Sciatic nerve (tissue), 2 donors: ENCODE measurements at regions not wholly inside any gene's neighbourhood (a gene's known extent, or its start where the extent isn't known, plus 50 kb on each side); places are given as distances from the start of the nearest gene placed in this dataset.
"Not testable (repeated sequence)": the region's sequence is repeated elsewhere in the genome, so short reads cannot be mapped to it uniquely, and the experiment has no call there.

ENCODE experiments used
- ATAC-seq: fragments of 200-7000 bp; cut with Tn5 transposase; one replicate; pipeline ENCODE4 v1.9.1; 2020; ENCODE audit warnings: mild to moderate bottlenecking, moderate library complexity
- DNase-seq: peaks from one replicate; pipeline ENCODE4 v3.0.0-alpha.2; 2020; ENCODE audit warnings: low spot score
- intact Hi-C: fragments of 100-400 bp; cut with DNase I; formaldehyde crosslinking; loops from one replicate; pipeline ENCODE4 v1.14.2; 2022
- donor health status: DM: no; HTN: no; CAD: no.
- donor health status: DM: no; HTN: no; CAD: no.

DNA sequence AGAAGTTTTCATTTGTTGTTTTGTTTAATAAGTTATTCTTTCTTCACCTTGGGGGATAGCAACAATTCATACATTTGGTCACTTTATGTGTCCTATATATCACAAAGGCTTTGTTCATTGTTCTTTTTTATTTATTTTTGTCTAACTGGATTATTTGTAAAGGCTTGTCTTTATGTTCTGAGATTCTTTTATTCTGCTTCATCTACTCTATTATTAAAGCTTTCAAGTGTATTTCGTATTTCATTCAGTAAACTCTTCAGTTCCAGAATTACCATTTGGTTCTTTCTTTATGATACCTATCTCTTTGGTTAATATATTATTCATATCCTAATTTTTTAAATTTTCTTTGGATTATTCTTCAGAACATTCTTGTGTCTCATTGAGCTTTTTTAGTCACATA is 942.9 kb downstream of the ANKRD7 start:
- intact Hi-C loops, result no loop called here
- DNase-seq (no peak), ATAC-seq (no peak)

DNA sequence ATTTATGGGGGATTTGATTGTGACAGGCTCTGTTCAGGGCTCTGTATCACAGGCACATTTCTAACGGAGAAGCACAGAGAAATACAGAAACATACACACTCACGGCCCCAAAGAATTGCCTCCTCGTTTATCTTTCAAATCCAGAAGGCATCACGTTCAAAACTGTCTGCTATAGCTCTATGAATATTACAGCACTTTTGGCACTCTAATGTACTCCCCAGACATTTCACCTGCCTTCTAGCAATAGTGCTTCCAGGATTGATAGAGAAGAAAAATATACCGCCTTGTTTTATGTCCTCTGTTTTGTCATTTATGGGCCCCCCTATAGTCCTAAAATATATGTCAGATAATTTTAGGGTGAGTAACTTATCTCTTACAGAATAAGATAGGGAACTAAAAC is 947.5 kb downstream of the ANKRD7 start:
- no peak for ATAC-seq
- DNase-seq, result no peak
- intact Hi-C loops, result no loop called here

DNA sequence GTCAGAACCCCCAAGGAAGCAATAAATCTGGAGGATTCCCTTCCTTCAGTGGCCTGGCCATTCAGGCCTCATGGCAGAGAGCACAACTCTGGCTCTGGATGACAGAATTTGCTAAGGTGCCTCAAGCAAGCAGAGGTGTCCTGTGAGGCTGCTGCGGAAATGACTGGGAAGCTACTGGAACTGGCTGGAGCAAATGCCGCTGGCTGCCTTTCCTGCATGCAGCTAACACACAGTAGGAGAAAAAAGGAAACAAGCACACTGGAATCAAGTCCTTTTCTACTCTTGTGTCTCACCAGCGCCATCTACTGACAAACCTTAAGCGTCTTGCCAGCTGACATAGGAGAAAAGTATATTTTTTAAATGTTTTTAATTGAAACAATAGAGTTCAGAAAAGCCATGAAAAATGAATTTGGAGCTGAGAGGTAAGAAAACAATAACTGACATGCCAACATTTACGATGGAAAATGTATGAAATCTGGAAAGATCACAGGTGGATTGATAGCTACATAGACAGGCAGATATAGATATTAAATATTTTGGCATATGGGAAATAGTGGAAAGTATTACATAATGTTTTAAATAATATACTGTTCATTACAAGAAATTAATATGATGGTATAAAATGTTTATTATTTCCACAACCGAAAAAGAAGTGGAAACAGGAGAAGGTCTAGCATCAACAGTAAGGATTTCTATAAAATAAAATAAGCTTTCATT is 951.6 kb downstream of the ANKRD7 start:
- DNase-seq (no peak), ATAC-seq (peak; percentile 38)
- intact Hi-C loops, result no loop called here

DNA sequence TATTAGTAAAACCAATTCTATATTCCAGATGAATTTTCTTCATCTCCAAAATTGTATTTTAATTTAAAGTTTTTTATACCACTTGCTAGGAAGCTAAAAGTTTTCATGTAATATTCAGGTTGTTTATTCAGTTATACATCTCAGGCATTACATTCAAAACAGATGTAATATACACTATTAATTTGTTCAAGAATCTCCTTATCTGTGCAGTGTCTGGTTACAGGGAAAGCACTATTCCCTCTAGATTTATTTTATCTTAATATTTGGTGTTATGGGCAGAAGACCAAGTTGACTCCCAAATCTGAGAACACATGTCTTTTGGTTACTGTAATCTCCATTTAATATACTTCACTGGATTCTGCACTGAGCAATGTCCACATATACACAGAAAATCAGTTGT is 953.4 kb downstream of the ANKRD7 start:
- ATAC-seq (no peak), DNase-seq (no peak)
- intact Hi-C loops, result no loop called here

DNA sequence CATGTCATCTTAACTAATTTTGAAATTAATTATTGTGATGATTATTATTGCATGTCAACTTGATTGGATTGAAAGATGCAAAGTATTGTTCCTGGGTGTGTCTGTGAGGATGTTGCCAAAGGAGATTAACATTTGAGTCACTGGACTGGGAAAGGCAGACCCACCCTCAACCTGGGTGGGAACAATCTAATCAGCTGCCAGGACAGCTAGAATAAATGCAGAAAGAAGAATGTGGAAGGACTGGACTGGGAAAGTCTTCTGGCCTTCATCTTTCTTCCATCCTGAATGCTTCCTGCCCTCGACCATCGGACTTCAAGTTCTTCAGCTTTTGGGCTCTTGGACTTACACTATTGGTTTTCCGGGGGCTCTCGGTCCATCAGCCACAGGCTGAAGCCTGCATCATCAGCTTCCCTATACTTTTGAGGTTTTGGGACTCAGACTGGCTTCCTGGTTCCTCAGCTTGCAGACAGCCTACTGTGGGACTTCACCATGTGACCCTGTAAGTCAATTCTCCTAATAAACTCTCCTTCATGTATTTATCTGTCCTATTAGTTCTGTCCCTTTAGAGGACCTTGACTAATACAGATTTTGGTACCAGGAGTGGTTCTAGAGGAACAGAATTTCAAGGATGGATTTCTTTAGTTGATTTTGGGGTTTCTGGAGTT is 959.8 kb downstream of the ANKRD7 start:
- no peak for ATAC-seq
- intact Hi-C loops, result no loop called here

DNA sequence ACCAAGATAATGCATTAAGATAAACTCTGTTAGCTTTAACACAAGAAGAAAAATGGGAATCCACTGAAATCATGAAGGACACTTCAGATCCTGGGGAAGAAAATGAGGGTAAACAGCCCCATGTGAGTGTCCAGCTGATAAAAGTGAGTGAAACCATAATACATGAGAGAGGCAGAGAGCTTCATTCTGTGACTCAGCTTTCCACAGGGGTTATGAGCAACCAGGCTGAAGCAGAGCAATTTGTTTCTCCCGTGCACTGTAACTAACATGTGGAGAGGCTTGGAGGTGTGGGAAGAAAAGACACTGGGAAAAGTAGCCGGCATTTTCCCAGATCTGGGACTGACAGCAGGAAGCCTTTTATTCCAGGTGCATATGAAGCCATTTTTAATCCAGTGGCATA is 971.7 kb downstream of the ANKRD7 start:
- intact Hi-C loops, result no loop called here
- DNase-seq, result no peak
- no peak for ATAC-seq

More for the DNA sequence above, 959.8 kb downstream of the ANKRD7 start:
- no peak for DNase-seq

DNA sequence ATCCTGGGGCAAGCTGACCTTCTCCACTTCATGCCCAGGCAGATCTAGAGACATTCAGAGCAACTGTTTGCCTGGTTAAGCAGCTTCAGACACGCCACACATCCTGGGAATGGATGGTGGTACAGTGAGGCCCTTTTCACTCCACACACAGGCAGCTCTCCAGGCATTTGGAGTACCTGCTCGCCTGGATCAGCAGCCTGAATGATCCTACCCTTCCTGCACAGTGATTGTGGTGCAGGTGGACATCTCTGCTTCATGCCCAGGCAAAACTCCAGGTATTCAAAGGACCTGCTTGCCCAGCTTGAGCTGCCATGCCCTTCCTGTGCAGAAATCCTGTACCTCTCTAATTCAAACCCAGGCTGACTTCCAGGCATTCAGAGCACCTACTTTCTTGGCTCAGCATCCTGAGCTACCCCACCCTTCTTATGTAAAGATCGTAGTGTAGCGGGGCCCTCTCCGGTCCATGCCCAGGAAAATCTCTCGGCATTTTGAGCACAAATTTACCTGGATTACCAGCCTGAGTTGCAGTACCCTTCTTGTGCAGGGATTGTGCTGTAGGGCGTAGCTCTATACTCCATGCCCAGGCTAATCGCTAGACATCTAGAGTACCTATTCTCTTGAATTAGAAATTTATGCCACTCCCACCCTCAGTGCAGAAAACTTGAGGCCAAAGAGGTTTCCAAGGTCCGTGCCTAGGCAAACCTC is 972.8 kb downstream of the ANKRD7 start:
- no peak for ATAC-seq
- DNase-seq, result no peak
- intact Hi-C loops, result no loop called here

DNA sequence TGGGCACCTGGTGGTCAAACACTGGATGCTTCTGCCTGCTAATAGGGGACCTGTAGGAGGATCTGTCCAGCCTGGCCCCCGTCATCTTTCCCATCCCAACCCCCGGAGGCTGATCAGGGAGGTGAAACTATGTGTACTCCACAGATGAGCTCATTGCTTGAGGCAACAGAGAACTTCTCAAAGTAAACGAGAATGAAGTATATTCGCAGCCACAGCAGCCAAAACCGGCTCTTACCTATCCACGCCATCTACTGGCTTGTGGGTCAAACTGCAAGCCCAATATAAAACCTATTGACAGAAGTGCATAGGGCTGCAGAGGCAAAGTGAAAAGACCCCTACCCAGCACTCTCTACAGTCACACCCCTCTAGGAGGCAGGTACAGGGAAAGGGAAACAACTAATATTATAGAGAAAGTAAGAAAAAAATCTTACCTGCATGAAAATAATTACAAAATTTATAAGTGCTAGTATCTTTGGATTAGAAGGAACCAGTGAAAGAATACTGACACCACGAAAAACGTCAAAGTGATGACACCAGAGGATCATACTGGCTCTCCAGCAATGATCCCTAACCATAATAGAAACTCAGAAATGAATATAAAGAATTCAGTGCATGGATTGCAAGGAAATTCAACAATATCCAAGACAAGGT is 973.5 kb downstream of the ANKRD7 start:
- intact Hi-C loops, result no loop called here
- DNase-seq, result no peak
- peak; percentile 36 for ATAC-seq

DNA sequence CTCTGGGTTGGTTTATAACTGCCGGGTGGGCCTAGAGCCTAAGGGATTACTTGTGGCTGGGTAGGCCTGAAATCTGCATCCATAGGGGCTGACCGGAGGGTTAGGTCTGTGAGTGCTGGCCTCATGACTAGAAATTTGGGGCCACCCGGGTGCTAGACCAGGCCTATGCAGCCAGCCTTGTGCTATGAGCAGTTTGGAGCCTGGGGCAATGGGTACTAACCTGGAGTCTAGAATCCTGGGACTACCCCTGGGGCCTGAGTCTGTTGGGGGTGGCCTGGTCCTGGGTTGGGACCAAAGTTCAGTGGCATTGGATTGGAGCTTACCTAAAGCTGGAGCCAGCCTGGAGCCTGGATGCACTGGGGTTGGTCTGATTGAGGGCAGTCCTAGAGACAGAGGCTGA is 995.2 kb downstream of the ANKRD7 start:
- DNase-seq (no peak), ATAC-seq (peak; percentile 17)

DNA sequence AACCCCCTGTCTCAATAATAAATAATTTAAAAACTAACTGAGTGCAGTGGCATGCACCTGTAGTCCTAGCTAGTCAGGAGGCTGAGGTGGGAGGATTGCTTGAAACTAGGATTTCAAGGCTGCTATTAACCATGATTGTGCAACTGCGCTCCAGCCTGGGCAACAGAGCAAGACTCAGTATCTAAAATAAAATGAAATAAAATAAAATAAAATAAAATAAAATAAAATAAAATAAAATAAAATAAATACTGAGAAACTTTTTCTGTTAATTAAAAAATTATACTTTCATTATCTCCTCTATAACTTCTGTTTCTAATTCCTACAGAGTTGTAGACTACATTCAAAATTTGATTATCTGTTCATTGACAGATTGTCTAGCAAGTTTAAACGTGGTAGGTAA is 999.4 kb downstream of the ANKRD7 start:
- intact Hi-C loops, result no loop called here
- DNase-seq (no peak), ATAC-seq (no peak)

More for the DNA sequence above, 995.2 kb downstream of the ANKRD7 start:
- intact Hi-C loops, result no loop called here

DNA sequence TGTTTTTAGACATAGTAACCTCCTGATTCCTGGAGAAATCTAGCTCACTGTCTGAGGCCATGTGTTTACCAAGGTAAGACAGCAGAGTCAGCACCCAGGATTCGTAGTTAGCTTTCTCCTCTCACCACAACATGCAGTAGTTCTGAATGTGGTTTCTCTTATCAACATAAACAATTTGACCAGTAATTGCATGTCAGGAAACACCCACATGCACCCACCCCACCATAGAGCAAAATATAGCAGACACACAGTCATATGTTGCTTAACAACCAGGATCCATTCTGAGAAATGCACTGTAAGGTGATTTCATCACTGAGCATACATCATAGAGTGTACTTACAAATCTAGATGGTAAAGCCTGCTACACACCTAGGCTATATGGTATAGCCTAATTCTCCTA is 1004.0 kb downstream of the ANKRD7 start:
- ATAC-seq, result no peak
- intact Hi-C loops, result no loop called here
- DNase-seq, result no peak

DNA sequence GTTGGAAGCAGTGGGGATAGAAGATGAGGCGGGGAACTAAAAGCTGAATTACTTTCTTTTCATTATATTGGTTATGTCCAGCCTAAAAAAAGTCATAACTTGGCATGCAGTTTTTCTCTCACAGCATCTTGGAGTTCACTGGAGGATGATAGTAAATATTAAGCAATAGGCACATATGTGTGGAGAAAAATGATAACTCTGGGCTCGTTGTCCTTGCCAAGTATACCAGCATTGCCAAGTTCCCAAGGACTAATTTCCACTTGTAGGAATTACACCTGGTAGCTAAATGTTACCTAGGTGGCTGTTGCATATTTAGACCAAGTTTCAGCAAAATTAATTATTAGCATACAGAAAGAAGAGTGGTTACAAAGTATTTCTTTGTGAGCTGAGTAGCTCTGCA is 1007.6 kb downstream of the ANKRD7 start:
- ATAC-seq (no peak), DNase-seq (no peak)
- intact Hi-C loops, result no loop called here

DNA sequence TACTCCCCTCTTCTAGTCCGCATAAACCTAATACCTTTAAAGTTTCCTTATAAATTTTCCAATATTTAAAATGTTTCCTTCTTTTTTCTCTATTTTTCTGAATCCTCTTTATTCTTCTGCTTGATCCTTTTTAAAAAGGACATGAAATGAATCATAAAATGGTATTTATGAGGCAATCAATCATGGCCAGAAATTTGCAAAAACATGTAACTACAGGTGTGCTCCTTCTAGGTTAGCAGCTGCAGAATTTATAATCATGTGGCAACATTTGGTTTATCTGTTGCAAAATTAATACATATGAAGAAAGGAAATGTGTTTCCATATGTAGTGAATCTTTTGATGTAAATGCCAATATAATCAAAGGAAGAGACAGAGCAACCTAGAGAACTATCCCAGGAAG is 1008.5 kb downstream of the ANKRD7 start:
- ATAC-seq (no peak), DNase-seq (no peak)

DNA sequence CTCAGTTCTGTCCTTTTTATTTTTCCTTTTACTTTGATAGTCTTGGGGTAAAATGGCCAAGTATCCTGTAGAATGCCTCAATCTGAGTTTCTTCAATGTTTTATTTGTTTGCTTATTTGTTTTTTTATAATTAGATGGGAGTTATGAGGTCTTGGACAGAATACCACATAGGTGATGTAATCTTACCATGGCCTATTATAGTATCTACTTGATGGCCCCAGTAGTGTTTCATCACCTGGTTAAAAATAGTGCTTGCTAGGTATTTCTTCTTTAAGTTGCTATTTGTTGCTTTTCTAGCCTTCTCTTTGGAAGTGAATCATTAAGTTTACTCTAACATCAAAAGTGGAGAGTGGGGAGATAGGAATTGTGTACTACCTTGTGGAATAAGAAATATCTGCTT is 1020.0 kb upstream of the KCND2 start:
- intact Hi-C loops, result no loop called here
- ATAC-seq (no peak), DNase-seq (no peak)

More for the DNA sequence above, 1008.5 kb downstream of the ANKRD7 start:
- intact Hi-C loops, result no loop called here

DNA sequence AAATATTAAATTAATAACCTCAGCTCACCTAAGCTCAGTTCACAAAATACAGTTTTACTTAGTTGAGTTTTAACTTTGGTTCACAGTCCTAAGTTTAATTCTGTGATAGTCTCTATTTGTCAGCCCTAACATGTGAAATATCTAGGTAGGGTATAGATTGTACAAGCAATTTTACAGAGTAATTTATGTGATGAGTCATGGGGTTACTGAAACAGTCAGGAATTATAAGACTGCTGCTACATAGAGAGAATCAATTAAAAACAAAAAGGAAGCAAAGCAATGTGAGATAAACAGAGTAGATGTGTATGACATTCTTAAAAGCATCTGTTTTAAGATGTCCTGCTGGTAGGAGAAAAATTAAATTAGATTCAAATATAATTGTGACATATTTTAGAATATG is 1018.2 kb upstream of the KCND2 start:
- DNase-seq (no peak), ATAC-seq (no peak)
- intact Hi-C loops, result no loop called here

DNA sequence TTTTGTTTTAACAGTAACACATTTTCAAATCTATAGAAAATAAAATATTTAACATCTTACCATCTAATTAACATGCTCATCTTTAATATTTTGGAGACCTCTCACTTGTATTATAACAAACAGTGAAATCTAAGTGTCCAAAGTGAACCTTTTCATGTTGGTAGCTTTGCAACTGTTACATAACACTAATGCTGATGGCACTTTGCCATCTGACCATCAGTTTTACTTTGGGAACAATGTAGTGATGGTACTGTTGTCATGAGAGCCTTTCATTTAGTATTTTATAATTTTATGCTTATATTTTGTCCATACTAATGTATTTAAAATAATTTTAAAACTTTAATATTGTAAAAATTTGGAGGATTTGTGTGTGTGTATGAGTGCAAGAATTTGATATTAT is 1017.0 kb upstream of the KCND2 start:
- intact Hi-C loops, result no loop called here
- no peak for ATAC-seq
- no peak for DNase-seq

DNA sequence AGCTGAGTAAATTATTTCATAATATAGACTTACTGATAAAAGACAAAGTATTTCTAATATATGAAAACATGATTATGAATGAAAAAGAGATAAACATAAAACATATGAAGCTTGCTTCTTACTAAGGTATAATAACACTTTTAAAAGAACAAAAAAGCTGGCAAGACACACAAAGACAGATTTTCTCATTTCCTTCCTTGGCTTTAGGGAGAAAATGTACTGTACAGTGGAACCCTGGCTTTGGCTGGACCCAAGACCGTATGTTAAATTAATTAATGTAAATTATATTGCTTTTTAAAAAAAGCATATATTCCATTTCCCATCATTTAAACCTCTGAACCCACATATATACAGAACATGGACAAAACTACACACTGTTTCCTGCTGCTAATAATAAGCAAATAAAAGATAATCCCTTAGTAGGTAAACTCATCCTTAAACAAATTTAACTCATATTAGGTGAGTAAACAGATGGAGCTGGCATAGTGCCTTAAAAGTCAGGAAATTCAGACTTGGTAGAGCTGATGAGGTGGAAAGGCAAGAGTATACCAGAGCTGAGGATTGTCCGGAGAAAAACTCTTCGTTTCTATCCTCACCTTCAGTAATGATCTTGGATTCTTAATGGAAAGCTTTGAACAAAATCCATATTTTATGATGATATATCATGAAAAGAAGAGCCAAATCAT is 1016.4 kb upstream of the KCND2 start:
- ATAC-seq (no peak), DNase-seq (no peak)
- intact Hi-C loops, result no loop called here

DNA sequence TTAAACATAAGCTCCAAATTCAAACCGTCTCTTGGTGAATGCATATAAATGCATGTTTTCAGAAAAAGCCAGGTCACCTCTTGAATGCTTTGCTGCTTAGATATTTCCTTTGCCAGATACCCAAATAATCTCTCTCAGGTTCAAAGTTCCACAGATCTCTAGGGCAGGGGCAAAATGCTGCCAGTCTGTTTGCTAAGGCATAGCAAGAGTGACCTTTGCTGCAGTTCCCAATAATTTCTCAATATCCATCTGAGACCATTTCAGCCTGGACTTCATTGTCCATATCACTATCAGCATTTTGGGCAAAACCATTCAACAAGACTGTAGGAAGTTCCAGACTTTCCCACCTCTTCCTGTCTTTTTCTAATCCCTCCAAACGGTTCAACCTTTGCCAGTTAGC is 1006.2 kb upstream of the KCND2 start:
- not testable (repeated sequence) for ATAC-seq, DNase-seq

DNA sequence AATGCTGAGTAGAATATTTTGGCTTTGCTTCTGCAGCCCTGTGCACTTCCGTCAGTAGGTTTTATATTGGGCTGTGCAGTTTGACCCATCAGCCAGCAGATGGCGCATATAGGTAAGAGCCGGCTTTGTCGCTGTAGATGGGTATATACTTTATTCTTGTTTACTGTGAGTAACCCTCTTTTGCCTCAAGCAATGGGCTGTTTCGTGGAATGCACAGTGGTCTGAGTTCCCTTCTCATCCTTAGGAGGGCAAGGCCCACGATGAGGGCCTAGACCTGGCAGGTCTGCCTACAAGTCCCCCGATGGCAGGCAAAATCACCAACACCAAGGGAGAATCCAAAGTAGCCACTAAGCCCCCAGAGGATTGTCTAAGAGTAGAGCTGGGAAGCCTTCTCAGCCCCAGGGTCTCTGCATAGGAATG is 1002.9 kb upstream of the KCND2 start:
- intact Hi-C loops, result no loop called here
- DNase-seq (no peak), ATAC-seq (peak; percentile 50)

More for the DNA sequence above, 1006.2 kb upstream of the KCND2 start:
- intact Hi-C loops, result not testable (repeated sequence)
